Type B pancreatic cell (in vitro differentiated cells): ENCODE measurements at regions not wholly inside any gene's neighbourhood (a gene's known extent, or its start where the extent isn't known, plus 50 kb on each side); places are given as distances from the start of the nearest gene placed in this dataset.

ENCODE experiments used
- DNase-seq: peaks from one replicate; pipeline ENCODE4 v3.0.0; 2021; ENCODE audit warnings: mixed read lengths; ENCODE audit not compliant: unreplicated experiment; ENCODE audit errors: extremely low spot score
- H3K27ac Mint-ChIP-seq: 2 replicates; pipeline ENCODE4 v1.8.0; 2021; ENCODE audit warnings: mild to moderate bottlenecking, mixed read lengths
- H3K27me3 Mint-ChIP-seq: 2 replicates; pipeline ENCODE4 v1.8.0; 2021; ENCODE audit warnings: mixed read lengths
- H3K36me3 Mint-ChIP-seq: 2 replicates; pipeline ENCODE4 v1.8.0; 2021; ENCODE audit warnings: mixed read lengths
- H3K4me1 Mint-ChIP-seq: one replicate; pipeline ENCODE4 v1.8.0; 2021; ENCODE audit warnings: mixed read lengths; ENCODE audit not compliant: unreplicated experiment
- H3K4me3 Mint-ChIP-seq: 2 replicates; pipeline ENCODE4 v1.8.0; 2021; ENCODE audit warnings: mild to moderate bottlenecking, mixed read lengths
- H3K9me3 Mint-ChIP-seq: 2 replicates; pipeline ENCODE4 v1.8.0; 2021; ENCODE audit warnings: mixed read lengths
- TF ChIP-seq, protein P1 (sequence below): fragments of 200-600 bp; sonication (generic); conservative IDR thresholded peaks from 2 replicates; pipeline ENCODE4 v1.5.0; 2021; ENCODE audit warnings: antibody characterized with exemption, mild to moderate bottlenecking

GRCh38 chr18:38879871-38880270, 1314.3 kb upstream of the CELF4 start:
- DNase-seq: no peak
- peaks cover 5% of the 10 kb centered on the region for H3K27me3 Mint-ChIP-seq
- TF ChIP-seq, protein P1, sequence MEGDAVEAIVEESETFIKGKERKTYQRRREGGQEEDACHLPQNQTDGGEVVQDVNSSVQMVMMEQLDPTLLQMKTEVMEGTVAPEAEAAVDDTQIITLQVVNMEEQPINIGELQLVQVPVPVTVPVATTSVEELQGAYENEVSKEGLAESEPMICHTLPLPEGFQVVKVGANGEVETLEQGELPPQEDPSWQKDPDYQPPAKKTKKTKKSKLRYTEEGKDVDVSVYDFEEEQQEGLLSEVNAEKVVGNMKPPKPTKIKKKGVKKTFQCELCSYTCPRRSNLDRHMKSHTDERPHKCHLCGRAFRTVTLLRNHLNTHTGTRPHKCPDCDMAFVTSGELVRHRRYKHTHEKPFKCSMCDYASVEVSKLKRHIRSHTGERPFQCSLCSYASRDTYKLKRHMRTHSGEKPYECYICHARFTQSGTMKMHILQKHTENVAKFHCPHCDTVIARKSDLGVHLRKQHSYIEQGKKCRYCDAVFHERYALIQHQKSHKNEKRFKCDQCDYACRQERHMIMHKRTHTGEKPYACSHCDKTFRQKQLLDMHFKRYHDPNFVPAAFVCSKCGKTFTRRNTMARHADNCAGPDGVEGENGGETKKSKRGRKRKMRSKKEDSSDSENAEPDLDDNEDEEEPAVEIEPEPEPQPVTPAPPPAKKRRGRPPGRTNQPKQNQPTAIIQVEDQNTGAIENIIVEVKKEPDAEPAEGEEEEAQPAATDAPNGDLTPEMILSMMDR: no peak
- H3K27ac Mint-ChIP-seq: no peak overlapping the region
- no peak overlapping the region for H3K4me3 Mint-ChIP-seq
- no peaks in the 10 kb centered on the region for H3K36me3 Mint-ChIP-seq
- no peaks in the 10 kb centered on the region for H3K9me3 Mint-ChIP-seq
- H3K4me1 Mint-ChIP-seq: no peaks in the 10 kb centered on the region

DNA sequence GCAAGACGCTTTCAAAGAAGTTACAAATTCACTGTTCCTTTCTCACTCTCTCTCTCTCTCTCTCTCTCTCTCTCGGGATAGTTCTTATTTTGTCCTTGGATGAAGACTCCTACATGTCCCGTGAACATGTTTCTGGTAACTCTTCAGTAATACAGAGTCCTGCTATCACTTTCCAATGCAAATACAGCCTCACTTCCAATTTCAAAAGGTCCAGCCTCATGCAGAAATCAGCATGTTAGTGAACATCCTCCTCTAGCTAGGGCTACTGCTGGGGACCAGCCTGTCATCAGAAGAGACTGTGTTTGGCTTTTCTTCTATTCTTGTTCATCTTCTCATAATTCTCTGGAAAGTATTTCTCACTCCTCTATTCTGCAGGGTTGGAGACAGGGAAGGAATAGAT, 1306.7 kb upstream of the CELF4 start:
- H3K27me3 Mint-ChIP-seq: no peaks in the 10 kb centered on the region
- H3K27ac Mint-ChIP-seq: no peak overlapping the region
- TF ChIP-seq, protein P1: no peak
- H3K9me3 Mint-ChIP-seq: no peaks in the 10 kb centered on the region
- no peak overlapping the region for H3K4me3 Mint-ChIP-seq
- no peak for DNase-seq
- H3K4me1 Mint-ChIP-seq: no peaks in the 10 kb centered on the region
- no peaks in the 10 kb centered on the region for H3K36me3 Mint-ChIP-seq

GRCh38 chr18:38868757-38869156, 1303.2 kb upstream of the CELF4 start:
- Mint-ChIP-seq H3K9me3 (no peaks in the 10 kb centered on the region), H3K27me3 (no peaks in the 10 kb centered on the region), H3K4me1 (no peaks in the 10 kb centered on the region), H3K27ac (no peak overlapping the region), H3K36me3 (no peaks in the 10 kb centered on the region), H3K4me3 (no peak overlapping the region)
- no peak for DNase-seq
- TF ChIP-seq, protein P1: no peak

DNA sequence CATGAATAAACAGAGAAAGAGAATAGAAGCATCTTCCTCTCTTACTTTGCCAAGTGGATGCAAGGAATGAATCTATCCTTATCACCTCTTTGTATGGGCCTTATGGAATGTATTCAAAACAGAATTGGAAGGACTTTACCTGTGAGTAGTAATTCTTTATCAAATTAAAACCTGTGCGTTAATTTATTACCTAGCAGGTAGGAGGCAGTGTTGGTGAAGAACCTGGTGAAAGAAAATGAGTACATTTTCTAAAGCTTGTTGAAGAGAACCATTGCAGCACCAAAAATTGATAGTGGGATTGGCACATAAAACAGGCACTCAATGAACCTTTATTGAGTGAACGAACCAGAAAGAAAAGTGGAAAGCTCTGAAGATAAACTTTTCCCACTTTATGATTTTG, 1302.1 kb upstream of the CELF4 start:
- Mint-ChIP-seq H3K27ac (no peak overlapping the region), H3K4me3 (no peak overlapping the region), H3K9me3 (no peaks in the 10 kb centered on the region), H3K27me3 (no peaks in the 10 kb centered on the region), H3K36me3 (no peaks in the 10 kb centered on the region), H3K4me1 (no peaks in the 10 kb centered on the region)
- no peak for DNase-seq
- TF ChIP-seq, protein P1: no peak

DNA sequence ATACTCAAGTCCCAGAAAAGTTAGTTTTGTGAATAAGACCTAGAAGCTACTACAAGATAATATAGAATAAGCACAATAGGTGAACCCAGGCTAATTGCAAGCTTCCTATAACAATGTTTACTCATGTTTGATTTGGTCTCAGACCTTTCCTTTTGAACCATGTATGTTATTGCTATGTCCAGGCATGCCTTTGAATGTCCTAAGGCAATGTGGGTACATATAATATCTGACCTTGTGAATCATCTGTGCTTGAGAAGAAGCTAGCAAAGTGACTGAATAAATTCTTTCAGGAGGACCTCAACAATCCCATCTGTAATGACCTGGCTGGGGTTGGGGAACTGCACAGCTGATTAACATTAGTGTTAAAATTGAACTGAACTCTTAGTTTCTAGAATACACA, 1285.9 kb upstream of the CELF4 start:
- Mint-ChIP-seq H3K9me3 (no peaks in the 10 kb centered on the region), H3K4me3 (no peak overlapping the region), H3K4me1 (no peaks in the 10 kb centered on the region), H3K36me3 (no peaks in the 10 kb centered on the region), H3K27me3 (no peaks in the 10 kb centered on the region), H3K27ac (no peak overlapping the region)
- TF ChIP-seq, protein P1: no peak
- DNase-seq: no peak

DNA sequence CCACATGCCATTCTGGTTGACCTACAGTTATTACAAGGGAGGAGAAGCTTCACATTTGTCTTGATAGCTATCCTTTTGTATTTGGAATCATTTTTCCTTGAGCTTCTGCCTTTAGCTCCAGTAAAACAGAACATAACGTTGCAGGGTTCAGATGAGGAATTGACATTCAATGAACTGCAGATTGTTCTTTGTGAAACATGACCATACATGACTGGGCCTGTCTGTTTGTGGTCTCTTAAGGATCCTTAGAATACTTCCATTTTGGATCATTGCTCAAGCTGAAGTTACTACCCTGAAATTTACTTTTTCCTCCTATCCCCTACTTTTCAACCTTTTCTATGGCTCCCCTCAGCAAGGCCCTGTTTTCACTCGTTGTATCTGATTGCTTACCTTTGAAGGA, 1281.7 kb upstream of the CELF4 start:
- no peaks in the 10 kb centered on the region for H3K9me3 Mint-ChIP-seq
- H3K27me3 Mint-ChIP-seq: no peaks in the 10 kb centered on the region

More for the DNA sequence above, 1281.7 kb upstream of the CELF4 start:
- no peak for DNase-seq
- H3K4me3 Mint-ChIP-seq: no peak overlapping the region
- H3K36me3 Mint-ChIP-seq: no peaks in the 10 kb centered on the region
- peaks cover 6% of the 10 kb centered on the region for H3K4me1 Mint-ChIP-seq
- H3K27ac Mint-ChIP-seq: no peak overlapping the region
- TF ChIP-seq, protein P1: no peak
